ENCODE measurements at regions not wholly inside any gene's neighbourhood (a gene's known extent, or its start where the extent isn't known, plus 50 kb on each side); places are given as distances from the start of the nearest gene placed in this dataset.

GRCh38 chr18:47411159-47411558 lies 159.7 kb upstream of the SKOR2 start:
- H3K56ac ChIP-seq (ENCODE audit: extremely low read depth, insufficient read depth, low read length), result no peak overlapping the region
- H3K4me1 ChIP-seq (ENCODE audit: control insufficient read depth, insufficient read depth, low read length), result no peaks in the 10 kb centered on the region
- H2AK9ac ChIP-seq (replicated peaks; ENCODE audit: low read depth, low read length, poor library complexity), result no peak overlapping the region
- no peak overlapping the region for H3K27ac ChIP-seq (ENCODE audit: insufficient read depth, low read length)
- H2BK120ac ChIP-seq (ENCODE audit: low read depth, low read length), result no peak overlapping the region
- H4K91ac ChIP-seq (ENCODE audit: insufficient read depth, low read depth, low read length), result no peak overlapping the region
- no peak overlapping the region for H3K4ac ChIP-seq (ENCODE audit: low read depth, low read length)
- ChIA-PET CTCF (interaction anchor here (0.5 kb wide), 1 partner anchor 193 kb away, joined by 4 read pairs; no protein-coding TSS in a partner anchor), POLR2A (ENCODE audit: unreplicated experiment) (no interaction called here)
- no peak overlapping the region for H3K23ac ChIP-seq (ENCODE audit: low read depth, low read length)
- H3K36me3 ChIP-seq (ENCODE audit: control insufficient read depth, insufficient read depth, low read length), result no peaks in the 10 kb centered on the region
- H3K18ac ChIP-seq (ENCODE audit: low read depth, low read length), result no peak overlapping the region
- no peaks in the 10 kb centered on the region for H3K79me1 ChIP-seq (ENCODE audit: low read depth in 1 of 2, low read length in 2 of 2)
- H4K5ac ChIP-seq (ENCODE audit: low read depth, low read length), result no peak overlapping the region
- no peak overlapping the region for H3K9ac ChIP-seq (ENCODE audit: low read depth, low read length)
- ATAC-seq (ENCODE audit: low read depth) (no peak), DNase-seq (no peak)
- H3K9me1 ChIP-seq (ENCODE audit: insufficient read depth, low read length), result no peaks in the 10 kb centered on the region
- H3K4me2 ChIP-seq (ENCODE audit: low read depth, low read length), result no peak overlapping the region
- H2AK5ac ChIP-seq (ENCODE audit: low read depth, low read length), result no peak overlapping the region
- no peak overlapping the region for H2BK15ac ChIP-seq (ENCODE audit: low read depth, low read length)
- in situ Hi-C loops (cut with MboI; ENCODE audit: low sequenced_read_pairs), result no loop called here
- intact Hi-C loops (cut with micrococcal nuclease), result no loop called here
- H2BK20ac ChIP-seq (ENCODE audit: low read depth, low read length), result no peak overlapping the region
- 17% methylated on average over 1 of the region's 1 CpG; no CpG with 5 or more reads in 1 of the 2 experiments for WGBS, 2 experiments (ENCODE audit: extremely low coverage in 2 of 2, insufficient read length in 1 of 2)
- H3K27me3 ChIP-seq (ENCODE audit: control insufficient read depth, insufficient read depth, low read length), result no peaks in the 10 kb centered on the region
- TF ChIP-seq BHLHE40 (IDR thresholded peaks at IDR 0.05; ENCODE audit: low read depth, low read length) (no peak), FOS (IDR thresholded peaks at IDR 0.05; ENCODE audit: low read depth, low read length) (no peak), ELK1 (IDR thresholded peaks at IDR 0.05; ENCODE audit: borderline replicate concordance, low read depth, low read length) (no peak), POLR2A (IDR thresholded peaks at IDR 0.05; ENCODE audit: low read depth, low read length) (no peak), CEBPB (IDR thresholded peaks at IDR 0.05; ENCODE audit: low read depth, low read length) (no peak), SMC3 (IDR thresholded peaks at IDR 0.05; ENCODE audit: low read depth, low read length) (no peak), RFX5 (IDR thresholded peaks at IDR 0.05; ENCODE audit: low read depth, low read length) (no peak), NFE2L2 (IDR thresholded peaks at IDR 0.05; ENCODE audit: low read depth, low read length) (no peak), CTCF (conservative IDR thresholded peaks at IDR 0.05; ENCODE audit: low read depth, low read length) (no peak), RAD21 (IDR thresholded peaks at IDR 0.05; ENCODE audit: low read length) (no peak), MXI1 (IDR thresholded peaks at IDR 0.05; ENCODE audit: borderline replicate concordance, low read depth, low read length) (no peak)
- dilution Hi-C loops (cut with HindIII; ENCODE audit: low sequenced_read_pairs, unreplicated experiment), result no loop called here
- no peak overlapping the region for H2AFZ ChIP-seq (replicated peaks; ENCODE audit: low read length, poor library complexity)
- H3K9me3 ChIP-seq (ENCODE audit: control insufficient read depth, insufficient read depth, low read length), result no peaks in the 10 kb centered on the region; the same call in 1 of the 2 replicates
- no peak overlapping the region for H4K8ac ChIP-seq (ENCODE audit: low read depth in 2 of 2, low read length in 2 of 2)
- H3K4me3 ChIP-seq (ENCODE audit: insufficient read depth, low read depth, low read length), result no peak overlapping the region
- no peaks in the 10 kb centered on the region for H4K20me1 ChIP-seq (ENCODE audit: insufficient read depth, low read length)
- H3K14ac ChIP-seq (replicated peaks; ENCODE audit: low read depth, low read length), result no peak overlapping the region
- no TSS peak for BruUV-seq (replicated peaks)
- H2BK5ac ChIP-seq (ENCODE audit: low read depth, low read length, poor library complexity, severe bottlenecking), result no peak overlapping the region
